ENCODE measurements at regions not wholly inside any gene's neighbourhood (a gene's known extent, or its start where the extent isn't known, plus 50 kb on each side); places are given as distances from the start of the nearest gene placed in this dataset.
"Not testable (repeated sequence)": the region's sequence is repeated elsewhere in the genome, so short reads cannot be mapped to it uniquely, and the experiment has no call there.

DNA sequence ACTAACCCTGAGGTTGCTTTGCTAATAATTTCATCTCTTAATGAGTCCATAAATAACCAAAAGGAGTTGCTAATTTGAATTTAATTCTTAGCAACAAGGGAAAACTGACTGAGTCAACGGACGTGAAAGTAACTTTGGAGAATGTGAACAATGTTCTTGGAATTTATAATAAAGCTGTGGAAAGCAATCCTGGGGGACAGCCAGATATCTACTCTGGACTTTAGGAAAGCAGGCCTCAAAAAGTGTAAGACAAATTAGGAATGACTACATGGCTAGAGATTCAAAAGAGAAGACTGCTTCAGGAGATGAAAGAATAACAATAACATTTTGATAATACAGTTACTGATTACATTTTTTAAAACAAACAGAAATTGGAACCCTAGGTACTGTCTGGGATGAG is 318.4 kb upstream of the COL8A1 start:
- peak; percentile 44 for DNase-seq (ENCODE audit: low read depth)

DNA sequence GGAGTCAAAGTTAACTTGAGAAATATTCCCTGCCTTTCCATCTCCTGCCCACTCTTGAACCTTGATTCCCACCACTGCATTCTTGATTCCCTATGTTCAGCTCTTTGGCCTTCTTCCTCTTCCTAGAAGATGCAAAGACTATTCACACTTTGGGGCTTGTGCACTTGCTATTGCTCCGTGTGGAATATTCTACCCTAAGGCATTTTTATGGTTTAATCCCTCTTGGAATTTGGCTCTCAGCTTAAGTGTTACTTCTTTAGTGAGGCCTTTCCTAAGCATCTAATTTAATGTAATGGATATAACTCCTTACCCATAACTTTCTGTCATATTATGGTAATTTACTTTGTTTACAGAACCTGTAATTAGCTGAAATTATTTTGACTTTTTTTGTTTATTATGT is 318.9 kb upstream of the COL8A1 start:
- no peak for DNase-seq (ENCODE audit: low read depth)

DNA sequence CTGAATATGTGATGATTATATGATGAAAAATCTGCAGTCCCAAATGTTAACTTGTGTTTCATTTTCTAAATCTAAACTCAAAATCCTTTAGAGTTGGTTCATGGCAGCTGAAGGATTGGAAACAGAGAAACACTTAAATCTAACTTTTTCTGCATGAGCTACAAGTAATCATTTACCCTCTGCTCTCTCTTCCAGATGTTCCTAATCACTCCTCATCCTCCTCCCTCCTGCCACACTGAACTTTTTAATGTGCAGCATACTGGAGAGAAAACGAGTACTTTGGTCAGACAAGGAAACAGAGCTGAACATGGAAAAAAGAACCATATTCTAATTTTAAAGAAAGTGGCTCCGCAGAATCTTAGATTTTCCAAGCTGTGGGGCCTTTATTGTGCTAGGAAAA is 321.2 kb upstream of the COL8A1 start:
- no peak for DNase-seq (ENCODE audit: low read depth)

DNA sequence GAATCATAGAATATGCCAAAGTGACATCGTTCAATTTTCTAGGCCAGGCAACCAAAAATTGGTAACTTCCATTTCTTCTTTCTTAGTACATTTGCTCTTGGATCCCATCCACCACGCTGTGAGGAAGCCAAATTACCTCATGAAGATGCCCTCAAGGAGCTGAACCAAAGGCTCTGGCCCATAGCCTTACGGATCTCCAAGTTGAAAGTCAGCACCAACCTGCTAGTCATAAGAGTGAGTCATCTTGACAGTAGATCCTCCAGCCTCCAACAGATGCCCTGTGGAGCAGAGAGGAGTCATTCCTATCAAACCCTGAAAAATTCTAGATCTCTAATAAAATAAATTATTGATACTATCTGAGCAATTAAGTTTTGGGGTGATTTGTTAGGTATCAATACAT is 322.5 kb upstream of the COL8A1 start:
- peak; percentile 55 for DNase-seq (ENCODE audit: low read depth)

DNA sequence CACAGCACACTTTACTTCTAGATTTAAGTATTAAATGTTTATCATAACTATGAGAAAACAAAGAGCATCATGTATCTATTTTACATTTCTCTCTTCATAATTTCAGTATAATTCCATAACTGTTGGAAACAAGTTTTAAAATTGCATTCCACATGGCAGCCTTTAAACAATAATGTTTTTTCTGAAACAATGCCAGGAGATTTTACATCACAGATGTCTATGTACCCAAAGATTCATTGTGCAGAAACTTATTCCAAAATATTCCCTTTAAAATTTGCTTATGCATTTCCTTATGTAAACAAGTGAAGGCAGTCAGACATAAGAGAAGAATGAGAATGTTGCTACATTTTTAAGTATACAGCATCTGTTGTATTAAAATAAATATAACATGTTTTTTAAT is 324.9 kb upstream of the COL8A1 start:
- DNase-seq (ENCODE audit: low read depth) = no peak

DNA sequence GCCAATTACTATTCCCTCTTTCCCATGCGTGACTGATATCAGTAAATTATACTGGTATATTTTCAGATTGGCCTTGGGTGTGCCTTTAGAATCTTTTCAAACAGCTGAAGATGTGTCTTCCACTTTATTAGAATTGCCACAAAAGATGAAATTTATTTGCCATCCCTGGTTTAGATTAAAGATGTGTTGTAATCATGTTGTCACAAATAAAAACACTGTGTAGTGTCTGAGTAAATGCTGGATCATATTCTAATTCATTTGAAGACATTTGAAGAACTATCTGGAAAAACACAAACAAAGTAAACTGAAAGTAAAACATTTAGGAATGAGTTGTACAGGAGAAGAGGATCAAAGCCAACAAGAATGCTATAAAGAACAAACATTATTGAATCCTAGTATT is 339.7 kb upstream of the COL8A1 start:
- no peak for DNase-seq (ENCODE audit: low read depth)

DNA sequence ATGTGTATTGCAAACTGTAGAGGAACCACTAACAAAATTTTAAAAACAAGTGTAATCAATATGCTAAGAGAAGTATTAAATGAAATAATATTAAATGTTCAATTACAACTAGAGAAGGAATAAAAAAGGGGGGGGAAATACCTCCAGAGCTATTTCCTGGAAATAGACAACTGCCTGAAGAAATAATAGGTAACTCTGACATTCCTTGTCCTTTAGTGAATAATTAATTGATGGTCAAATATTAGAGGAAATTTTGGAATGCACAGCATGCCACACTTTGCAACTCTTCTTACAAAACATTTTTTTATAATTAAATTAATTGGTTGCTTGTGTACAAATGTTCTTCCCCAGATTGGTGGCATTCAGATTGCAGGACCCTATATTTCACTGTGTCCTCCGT is 342.6 kb upstream of the COL8A1 start:
- DNase-seq (ENCODE audit: low read depth) = no peak

DNA sequence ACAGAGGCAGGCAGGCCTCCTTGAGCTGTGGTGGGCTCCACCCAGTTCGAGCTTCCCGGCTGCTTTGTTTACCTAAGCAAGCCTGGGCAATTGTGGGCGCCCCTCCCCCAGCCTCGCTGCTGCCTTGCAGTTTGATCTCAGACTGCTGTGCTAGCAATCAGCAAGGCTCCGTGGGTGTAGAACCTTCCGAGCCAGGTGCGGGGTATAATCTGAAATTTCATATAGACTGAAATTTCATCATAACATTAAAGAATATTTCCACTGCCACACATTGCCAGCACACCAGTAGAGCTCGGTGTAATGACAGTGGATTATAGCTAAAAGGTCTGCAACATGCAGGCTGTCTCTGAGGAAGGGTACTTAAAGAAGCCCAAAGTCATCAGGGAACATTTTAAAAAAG is 344.3 kb upstream of the COL8A1 start:
- DNase-seq (ENCODE audit: low read depth) = not testable (repeated sequence)

DNA sequence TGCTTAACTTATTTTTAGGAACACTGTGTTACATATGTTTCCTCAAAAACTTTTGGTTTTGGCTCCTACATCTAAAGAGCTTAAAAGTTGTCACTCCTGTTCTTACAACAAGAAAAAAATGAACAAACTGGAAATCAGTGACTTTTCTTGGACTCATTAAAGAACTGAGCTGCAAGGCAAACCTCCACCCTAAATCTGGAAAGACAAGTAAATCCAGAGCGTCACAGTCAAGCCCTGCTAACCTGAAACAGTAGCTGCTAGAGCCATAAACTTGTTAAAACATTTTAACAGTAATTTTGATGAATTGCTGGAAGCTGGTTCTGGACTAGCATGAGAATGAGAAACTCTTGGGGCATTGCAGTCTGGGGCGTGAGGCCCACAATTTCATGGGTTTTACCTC is 350.5 kb upstream of the COL8A1 start:
- no peak for DNase-seq (ENCODE audit: low read depth)

DNA sequence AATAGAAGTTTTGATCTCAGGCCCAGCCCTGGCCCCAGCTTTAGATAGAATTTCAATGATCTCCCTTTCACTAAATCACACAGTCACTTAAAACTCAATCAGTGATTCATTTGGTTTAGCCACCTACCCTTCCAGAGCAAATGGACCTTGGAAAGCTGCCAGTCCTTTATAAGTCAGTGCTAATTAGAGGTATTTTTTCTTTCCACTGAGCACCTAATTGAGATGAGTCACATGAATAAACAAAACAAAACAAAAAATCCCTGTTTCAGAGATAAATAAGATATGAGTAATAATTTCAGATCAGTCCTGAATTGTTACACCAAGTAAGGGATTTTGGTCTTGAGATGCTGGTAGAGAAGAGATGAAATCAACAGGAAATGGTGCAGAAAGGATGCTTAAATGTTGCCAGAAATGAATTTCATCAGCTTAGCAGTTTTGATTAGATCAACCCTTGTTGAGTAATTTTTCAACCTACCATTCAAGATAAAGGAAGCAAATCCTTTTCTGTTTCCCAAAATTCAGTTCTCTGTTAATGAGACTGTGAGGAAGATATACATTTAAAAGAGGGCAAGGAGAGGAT is 352.0 kb upstream of the COL8A1 start:
- DNase-seq (ENCODE audit: low read depth) = no peak

DNA sequence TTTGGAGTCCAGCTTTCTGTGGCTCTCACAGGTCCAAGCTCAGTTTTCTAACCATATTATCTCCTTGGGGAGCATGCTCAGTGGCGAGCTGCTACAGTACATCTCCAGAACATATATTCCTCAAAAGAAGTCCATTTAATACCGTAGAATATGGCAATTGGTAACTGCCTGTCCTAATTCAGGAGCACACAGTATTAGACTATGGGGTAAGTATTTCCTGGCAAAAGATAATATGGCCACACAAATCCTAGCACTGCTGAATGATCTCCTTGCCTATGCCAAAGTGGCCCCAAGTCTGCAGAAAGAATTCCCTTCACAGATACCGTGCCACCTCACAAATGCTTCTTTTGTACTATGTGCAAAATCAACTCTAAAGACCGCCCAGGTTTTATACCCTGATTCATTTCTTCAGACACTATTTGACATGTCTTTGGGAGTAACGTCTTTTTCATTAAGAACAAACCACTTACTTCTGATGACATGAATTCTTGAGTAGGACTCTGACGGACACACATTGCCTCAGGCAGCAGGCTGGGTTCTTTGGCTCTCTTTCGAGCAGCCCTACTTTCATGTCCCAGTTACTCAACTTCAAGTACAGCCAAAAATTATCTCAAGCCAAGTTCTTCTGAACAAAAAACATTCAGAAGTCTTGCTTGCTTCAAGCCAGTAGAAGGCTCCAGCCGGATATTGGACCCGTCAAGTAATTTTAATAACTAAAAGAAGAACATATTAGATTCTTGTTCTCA is 368.3 kb upstream of the DCBLD2 start:
- no peak for DNase-seq (ENCODE audit: low read depth)

DNA sequence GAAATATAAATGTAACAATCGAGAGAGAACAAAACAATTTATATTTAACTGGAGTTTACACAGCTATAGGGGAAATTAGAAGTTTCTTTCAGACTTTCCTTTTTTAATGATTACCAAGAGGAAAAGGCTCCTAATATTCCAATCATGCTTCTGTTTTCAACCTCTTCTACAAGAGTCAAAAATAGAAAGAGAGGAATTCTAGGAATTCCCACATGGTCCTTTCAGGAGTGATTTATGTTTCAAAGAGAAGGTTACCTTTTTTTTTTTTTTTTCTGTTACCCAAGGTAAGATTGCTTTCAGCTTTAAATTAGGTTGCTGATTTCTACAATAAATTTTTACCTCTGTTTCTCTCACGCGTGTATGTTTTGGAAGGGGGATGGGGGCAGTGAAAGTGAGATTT is 355.3 kb upstream of the DCBLD2 start:
- no peak for DNase-seq (ENCODE audit: low read depth)

DNA sequence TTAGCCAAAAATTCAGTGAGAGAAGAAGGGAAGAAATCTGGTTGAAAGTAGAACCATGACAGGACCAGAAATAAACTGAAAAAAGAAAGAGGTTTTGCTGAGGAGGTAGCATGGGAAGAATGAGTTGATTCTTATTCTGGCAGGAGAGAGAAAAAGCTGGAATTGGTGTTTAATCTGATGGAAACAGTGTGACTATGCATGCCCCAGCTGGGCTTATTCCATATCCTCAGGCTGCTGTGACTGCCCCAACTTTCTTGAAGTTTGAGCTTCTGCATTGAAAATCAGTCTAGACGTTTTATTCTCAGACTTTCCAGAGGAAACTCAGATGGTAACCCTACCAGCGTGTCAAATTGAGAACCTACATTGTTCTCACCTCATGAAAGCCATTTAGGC is 352.5 kb upstream of the DCBLD2 start:
- no peak for DNase-seq (ENCODE audit: low read depth)

DNA sequence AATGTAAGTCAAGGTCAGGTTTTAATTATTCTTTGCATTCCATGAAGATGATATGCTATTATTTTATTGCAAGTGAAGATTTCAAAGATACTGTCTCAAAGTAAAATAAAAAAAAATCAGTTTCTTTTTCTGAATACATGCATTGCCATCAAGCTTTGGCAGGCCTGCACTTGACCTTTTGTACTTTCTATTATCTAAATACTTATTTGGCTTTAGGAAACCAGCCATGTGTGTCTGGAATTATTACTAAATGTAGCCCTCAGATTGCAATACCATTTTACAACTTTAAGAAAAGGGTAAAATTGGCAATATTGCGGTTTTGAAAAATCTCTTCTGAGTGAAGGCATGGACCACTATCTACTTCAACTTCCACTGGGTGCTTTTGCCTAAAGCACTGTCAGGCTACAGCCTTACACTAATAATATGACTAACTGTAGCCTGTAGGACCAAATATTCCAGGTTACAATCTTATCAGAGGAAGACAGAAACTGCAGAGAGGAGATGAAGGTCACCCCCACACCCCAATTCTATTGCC is 349.4 kb upstream of the DCBLD2 start:
- DNase-seq (ENCODE audit: low read depth) = no peak

DNA sequence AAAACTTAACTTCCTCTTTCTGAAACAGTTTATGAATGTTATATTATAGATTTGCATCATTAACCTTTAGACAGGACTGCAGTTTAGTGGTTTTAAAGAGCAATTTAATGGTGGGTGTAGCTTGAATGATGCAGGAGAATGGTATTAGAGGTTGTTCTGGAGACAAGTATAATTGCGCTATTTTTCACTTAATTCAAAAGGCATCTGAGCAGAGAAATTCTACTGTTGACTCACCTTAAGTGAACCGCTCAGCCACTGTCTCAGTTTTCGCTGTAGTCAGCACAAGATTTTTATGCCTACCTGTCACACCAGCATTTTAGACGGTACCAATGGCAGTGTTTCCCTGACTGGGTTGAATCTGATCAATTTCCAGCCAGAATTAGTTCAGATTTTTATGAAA is 348.8 kb upstream of the DCBLD2 start:
- DNase-seq (ENCODE audit: low read depth) = no peak

DNA sequence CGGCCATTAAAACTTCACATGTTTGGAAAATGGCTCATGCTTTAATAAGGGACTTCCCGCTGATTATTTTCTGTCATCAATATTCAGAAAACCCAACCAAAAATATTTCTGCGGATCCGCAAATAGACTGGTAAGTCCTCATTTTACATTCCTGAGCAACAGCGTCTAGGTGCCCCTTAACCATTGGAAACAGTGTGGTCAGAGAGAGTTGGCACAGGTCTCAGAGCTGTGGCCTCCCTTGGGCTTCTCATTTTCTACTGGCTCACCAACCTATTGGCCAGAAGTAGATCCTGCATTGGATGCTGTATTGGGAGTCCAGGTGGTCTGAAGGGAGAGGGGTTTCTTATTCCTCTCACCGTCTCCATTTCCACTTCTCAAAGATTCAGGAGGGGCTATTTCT is 348.1 kb upstream of the DCBLD2 start:
- no peak for DNase-seq (ENCODE audit: low read depth)

DNA sequence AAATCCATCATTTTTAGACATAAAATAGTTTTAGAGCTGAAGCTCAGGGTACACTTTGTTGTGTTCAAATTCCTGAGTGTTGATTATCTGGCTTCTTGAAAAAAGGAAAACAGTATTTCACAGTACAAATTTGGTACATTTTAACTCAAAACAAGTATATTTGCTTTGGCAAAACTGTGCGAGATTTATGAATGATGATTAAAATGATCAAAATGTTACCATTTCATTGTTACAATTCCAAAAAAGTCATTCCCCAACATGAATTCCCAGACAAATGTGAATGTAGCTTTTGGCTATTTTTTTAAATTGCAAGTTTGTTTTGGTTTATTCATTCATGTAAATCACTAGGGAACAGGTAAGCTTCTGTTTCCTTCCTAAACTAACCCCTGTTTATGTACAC is 347.4 kb upstream of the DCBLD2 start:
- no peak for DNase-seq (ENCODE audit: low read depth)

DNA sequence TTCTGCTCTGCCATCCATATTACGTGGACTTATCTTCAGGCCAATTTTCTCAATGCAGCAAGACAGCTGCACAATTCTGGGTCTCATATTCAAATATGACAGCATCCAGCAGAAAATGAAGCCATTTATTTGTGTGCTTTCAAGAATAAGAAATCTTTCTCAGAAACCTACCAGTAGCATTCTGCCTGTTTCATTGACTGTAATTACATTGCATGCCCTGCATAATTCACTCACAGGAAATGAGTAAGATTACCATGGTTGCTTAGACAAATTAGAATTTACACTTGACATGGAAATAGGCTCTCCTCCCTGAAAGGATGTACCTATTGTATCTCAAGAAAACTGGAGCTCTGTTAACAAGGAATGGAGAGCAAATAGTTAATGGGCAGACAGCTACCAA is 346.6 kb upstream of the DCBLD2 start:
- peak; percentile 36 for DNase-seq (ENCODE audit: low read depth)

DNA sequence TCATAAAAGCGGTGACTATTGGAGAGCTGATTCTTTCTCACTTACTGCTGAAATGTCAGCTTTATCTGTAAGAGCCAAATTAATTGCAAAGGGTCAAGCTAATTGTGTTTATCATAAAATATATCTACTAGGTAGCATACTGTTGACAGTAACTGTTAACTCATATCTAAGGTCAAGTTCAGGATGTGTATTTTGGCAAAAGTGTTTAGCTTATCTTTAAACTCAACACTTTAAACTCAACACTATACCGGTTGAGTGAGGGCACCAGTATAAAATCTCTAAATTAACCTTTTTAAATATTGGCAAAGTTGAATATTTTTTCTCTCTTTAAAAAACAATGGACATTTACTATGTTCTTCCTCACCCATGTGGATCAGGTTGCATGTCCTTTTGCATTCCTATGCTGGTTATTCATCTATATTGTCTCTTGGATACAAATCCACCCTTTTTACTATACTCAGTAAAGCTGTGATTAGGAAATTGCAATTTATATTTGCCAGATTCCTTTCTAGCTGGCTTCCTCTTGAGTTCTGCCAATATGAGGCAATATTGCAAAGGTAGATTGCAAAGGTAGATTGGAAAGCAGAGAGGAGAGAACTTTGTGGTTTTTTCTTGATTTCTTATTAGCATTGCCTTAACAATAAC is 344.6 kb upstream of the DCBLD2 start:
- peak; percentile 49 for DNase-seq (ENCODE audit: low read depth)

DNA sequence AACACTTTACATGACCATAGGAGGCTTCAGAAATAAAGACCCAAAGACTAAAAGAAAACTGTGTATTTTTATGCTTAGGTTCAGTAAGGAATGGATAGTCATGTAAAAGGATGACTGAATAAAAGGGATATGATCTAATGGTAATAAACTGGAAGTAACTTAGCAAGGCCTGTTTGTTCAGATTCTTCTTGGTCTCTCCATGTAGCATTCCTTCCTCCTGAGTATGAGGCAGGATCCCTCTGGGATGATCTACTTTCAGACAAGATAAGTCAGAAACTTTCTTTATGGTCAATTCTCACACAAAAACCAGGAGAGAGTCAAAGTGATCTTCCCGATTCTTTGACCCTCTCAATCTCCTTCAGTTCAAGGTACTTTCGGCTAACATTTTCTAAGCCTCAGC is 340.8 kb upstream of the DCBLD2 start:
- DNase-seq (ENCODE audit: low read depth) = no peak

DNA sequence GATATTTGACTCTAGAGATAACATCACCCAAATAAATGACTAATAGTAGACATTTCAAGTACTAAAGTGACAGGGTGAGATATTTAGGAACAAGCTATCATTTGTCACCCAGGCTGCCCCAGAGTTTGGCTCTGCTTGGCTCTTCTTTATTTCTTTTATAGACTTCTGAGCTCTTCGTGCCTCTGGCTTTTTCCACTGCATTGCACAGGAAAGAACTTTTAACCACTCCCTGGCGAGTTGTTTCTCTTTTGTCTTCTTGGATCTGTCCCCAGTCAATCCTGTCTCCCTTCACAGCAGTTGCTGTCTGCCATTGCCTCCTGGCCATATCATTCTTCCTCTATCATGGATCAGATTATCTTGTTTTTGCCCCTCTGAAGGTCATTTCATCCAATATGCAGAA is 339.2 kb upstream of the DCBLD2 start:
- no peak for DNase-seq (ENCODE audit: low read depth)

DNA sequence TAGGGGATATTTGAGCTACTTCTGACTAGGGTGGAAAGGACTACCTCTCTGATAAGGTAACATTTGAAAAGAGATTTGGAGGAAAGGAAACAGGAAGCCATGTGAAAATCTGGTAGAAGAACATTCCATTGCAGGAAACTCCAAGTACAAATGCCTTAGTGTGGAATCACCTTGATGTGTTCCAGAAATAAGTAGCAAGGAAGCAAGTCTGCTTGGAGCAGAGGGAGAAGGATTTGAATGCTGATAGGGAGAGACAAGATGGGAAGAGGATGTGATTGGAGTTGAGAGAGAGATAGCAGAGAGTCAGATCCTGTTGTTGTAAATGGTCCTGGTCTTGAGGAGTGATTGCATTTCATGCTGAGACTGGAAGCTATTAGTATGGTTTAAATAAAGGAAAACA is 335.1 kb upstream of the DCBLD2 start:
- DNase-seq (ENCODE audit: low read depth) = no peak

DNA sequence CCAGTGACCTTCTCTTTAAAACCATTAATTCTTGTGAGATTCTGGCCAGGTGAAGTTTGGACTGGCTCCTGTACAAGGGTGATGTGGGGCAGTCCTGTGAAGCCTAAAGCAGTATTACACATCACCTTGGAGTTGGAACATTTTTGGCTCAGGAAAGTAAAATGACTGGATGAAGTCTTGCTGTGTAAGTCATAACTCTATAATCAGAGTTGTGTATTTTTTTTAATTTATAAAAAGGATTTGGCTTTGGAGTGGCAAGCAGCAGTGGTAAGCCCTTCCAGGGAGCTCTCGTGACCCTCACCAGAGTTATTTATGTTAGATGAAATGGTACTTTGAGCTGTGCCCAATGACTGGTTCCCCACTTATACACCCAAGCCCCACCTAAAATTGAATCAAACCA is 331.2 kb upstream of the DCBLD2 start:
- no peak for DNase-seq (ENCODE audit: low read depth)

Data from HT1080 (cell line).